ENCODE measurements at regions not wholly inside any gene's neighbourhood (a gene's known extent, or its start where the extent isn't known, plus 50 kb on each side); places are given as distances from the start of the nearest gene placed in this dataset.

GRCh38 chr5:144011388-144011787, 159.1 kb downstream of the YIPF5 start:
- in situ Hi-C loops (cut with MboI; ENCODE audit: low pct_ligation_motif_present in 1 of 4, low pct_unique_long_range_greater_than_20kb in 1 of 4, low sequenced_read_pairs in 3 of 4) (no loop called here), intact Hi-C loops (cut with DNase I; ENCODE audit: low total_unique reads) (no loop called here)
- no peaks in the 10 kb centered on the region for H3K36me3 ChIP-seq
- peaks cover 7 to 9% of the 10 kb centered on the region in 2 donors for H3K9me3 ChIP-seq
- TF ChIP-seq EP300 (IDR thresholded peaks at IDR 0.05; ENCODE audit: low read depth) (no peak), CTCF (IDR thresholded peaks at IDR 0.05) (no peak), POLR2A (IDR thresholded peaks at IDR 0.05) (no peak)
- no peak overlapping the region for H3K27ac ChIP-seq
- no peak overlapping the region for H3K4me3 ChIP-seq
- no peak for DNase-seq
- no peaks in the 10 kb centered on the region for H3K27me3 ChIP-seq
- H3K4me1 ChIP-seq, result no peaks in the 10 kb centered on the region

- 61 to 100% methylated on average over 2 of the region's 2 CpGs for WGBS, 2 donors (ENCODE audit: low coverage in 1 of 2)
- TF ChIP-seq POLR2AphosphoS5 (IDR thresholded peaks at IDR 0.05) (no peak), POLR2A (IDR thresholded peaks at IDR 0.05) (no peak), EP300 (IDR thresholded peaks at IDR 0.05; ENCODE audit: low read depth) (no peak), CTCF (IDR thresholded peaks at IDR 0.05) (no peak)
- intact Hi-C loops (cut with DNase I; ENCODE audit: low total_unique reads), result no loop called here
- no peak for DNase-seq
- Histone ChIP-seq H3K4me1 (no peaks in the 10 kb centered on the region), H3K27ac (no peak overlapping the region), H3K27me3 (no peaks in the 10 kb centered on the region), H3K9me3 (peaks cover 7 to 9% of the 10 kb centered on the region in 2 donors), H3K36me3 (no peaks in the 10 kb centered on the region), H3K4me3 (no peak overlapping the region)
- in situ Hi-C loops (cut with MboI; ENCODE audit: low pct_ligation_motif_present in 1 of 4, low pct_unique_long_range_greater_than_20kb in 1 of 4, low sequenced_read_pairs in 3 of 4), result no loop called here
Measured at GRCh38 chr5:144013816-144014215, 156.6 kb downstream of the YIPF5 start.

- no peak for DNase-seq
- no peak overlapping the region for H3K4me3 ChIP-seq
- WGBS, 2 donors (ENCODE audit: low coverage in 1 of 2), result 70 to 71% methylated on average over 3 of the region's 3 CpGs
- no peaks in the 10 kb centered on the region for H3K4me1 ChIP-seq
- H3K27me3 ChIP-seq, result no peaks in the 10 kb centered on the region
- peaks cover 0 to 5% of the 10 kb centered on the region in 2 donors for H3K9me3 ChIP-seq
- TF ChIP-seq CTCF (IDR thresholded peaks at IDR 0.05) (no peak), EP300 (IDR thresholded peaks at IDR 0.05; ENCODE audit: low read depth) (no peak), POLR2AphosphoS5 (IDR thresholded peaks at IDR 0.05) (no peak), POLR2A (IDR thresholded peaks at IDR 0.05) (no peak)
- H3K36me3 ChIP-seq, result no peaks in the 10 kb centered on the region
- no peak overlapping the region for H3K27ac ChIP-seq
- intact Hi-C loops (cut with DNase I; ENCODE audit: low total_unique reads), result no loop called here
- in situ Hi-C loops (cut with MboI; ENCODE audit: low pct_ligation_motif_present in 1 of 4, low pct_unique_long_range_greater_than_20kb in 1 of 4, low sequenced_read_pairs in 3 of 4), result no loop called here
Measured at GRCh38 chr5:144015961-144016360, 154.5 kb downstream of the YIPF5 start.

- Histone ChIP-seq H3K27ac (no peak overlapping the region), H3K36me3 (no peaks in the 10 kb centered on the region), H3K4me1 (no peaks in the 10 kb centered on the region), H3K4me3 (no peak overlapping the region), H3K9me3 (peaks cover 0 to 9% of the 10 kb centered on the region in 2 donors), H3K27me3 (no peaks in the 10 kb centered on the region)
- in situ Hi-C loops (cut with MboI; ENCODE audit: low pct_ligation_motif_present in 1 of 4, low pct_unique_long_range_greater_than_20kb in 1 of 4, low sequenced_read_pairs in 3 of 4), result no loop called here
- TF ChIP-seq POLR2AphosphoS5 (IDR thresholded peaks at IDR 0.05) (no peak), EP300 (IDR thresholded peaks at IDR 0.05; ENCODE audit: low read depth) (no peak), POLR2A (IDR thresholded peaks at IDR 0.05) (no peak), CTCF (IDR thresholded peaks at IDR 0.05) (no peak)
- no peak for DNase-seq
- intact Hi-C loops (cut with DNase I; ENCODE audit: low total_unique reads), result no loop called here
- 67 to 75% methylated on average over 2 to 7 of the region's 7 CpGs for WGBS, 2 donors (ENCODE audit: low coverage in 1 of 2)
Measured at GRCh38 chr5:144017119-144017518, 153.3 kb downstream of the YIPF5 start.
